Loucy (cell line): ENCODE measurements at regions not wholly inside any gene's neighbourhood (a gene's known extent, or its start where the extent isn't known, plus 50 kb on each side); places are given as distances from the start of the nearest gene placed in this dataset.

Source experiments
- CTCF ChIP-seq: fragments of 200-600 bp; sonication (generic); conservative IDR thresholded peaks from 2 replicates; pipeline ENCODE4 v1.5.1; 2014; ENCODE audit warnings: mild to moderate bottlenecking, antibody characterized with exemption, low read length
- EZH2phosphoT487 ChIP-seq: fragments of 200-600 bp; IDR thresholded peaks from 2 replicates; pipeline ENCODE4 v1.6.1; 2018; ENCODE audit warnings: antibody characterized with exemption, mild to moderate bottlenecking, moderate library complexity, borderline replicate concordance

DNA sequence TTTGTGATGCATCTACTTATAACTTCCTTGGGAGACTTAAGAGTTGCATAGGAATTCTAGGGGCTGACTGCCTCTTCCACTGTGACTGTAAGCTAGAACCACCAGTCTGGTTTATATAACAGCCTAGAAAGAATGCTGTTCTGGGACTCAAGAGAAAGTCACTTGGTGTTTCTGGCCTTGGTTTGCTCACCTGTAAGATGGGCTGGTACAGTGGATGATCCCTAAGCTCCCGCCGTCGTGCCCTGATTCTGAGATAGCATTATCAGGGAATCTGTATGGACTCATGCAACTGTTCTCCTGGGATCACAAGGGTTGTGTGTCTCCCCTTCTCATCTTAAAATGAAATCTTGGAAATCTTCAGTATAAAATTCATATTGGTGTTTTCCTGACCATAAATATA lies 100.6 kb downstream of the LYZL1 start:
- TF ChIP-seq CTCF: no peak
- no peak for TF ChIP-seq EZH2phosphoT487
